HepG2 (cell line): ENCODE measurements at regions not wholly inside any gene's neighbourhood (a gene's known extent, or its start where the extent isn't known, plus 50 kb on each side); places are given as distances from the start of the nearest gene placed in this dataset.

ENCODE experiments used
- ATAC-seq: fragments of 200-7000 bp; cut with Tn5 transposase; 3 replicates; pipeline ENCODE4 v1.9.1; 2020; ENCODE audit warnings: mild to moderate bottlenecking, moderate library complexity
- BruUV-seq: library from RNA; stranded (reverse); fragments of 400-500 nt; replicated peaks from 2 replicates; lab custom pipeline; 2021; lab: Mats Ljungman, UMichigan
- CTCF ChIA-PET: fragments of 300-600 bp; formaldehyde crosslinking; extraction: SDS; loops from one replicate; lab custom pipeline; 2021; ENCODE audit warnings: low total read pairs, inconsistent platforms, low intra/inter-chr PET ratio; lab: Yijun Ruan, JAX
- POLR2A ChIA-PET: fragments of 350-600 bp; sonication (Branson Sonifier 250); formaldehyde crosslinking; loops from one replicate; lab custom pipeline; 2020; ENCODE audit warnings: antibody characterized with exemption, inconsistent platforms; lab: Yijun Ruan, JAX
- DNase-seq: peaks from one replicate; pipeline ENCODE4 v3.0.0-alpha.2; 2015; ENCODE audit warnings: low spot score
- FAIRE-seq: peaks from 3 replicates; lab custom pipeline; 2011; peaks lifted over from hg19 to GRCh38; lab: Jason Lieb, UNC
- H2AFZ ChIP-seq: one replicate; pipeline ENCODE4 v1.6.1; 2011; ENCODE audit warnings: low read length, inconsistent platforms
- H3K27ac ChIP-seq: fragments of 300-600 bp; 3 replicates; pipeline ENCODE4 v1.8.0; 2011; ENCODE audit warnings: mixed run types, mild to moderate bottlenecking, mixed read lengths, low read length, inconsistent platforms; ENCODE audit not compliant: insufficient read depth; ENCODE audit errors: extremely low read length
- H3K27me3 ChIP-seq, 2 experiments: fragments of 200-600 bp in 1 of 2; 2 replicates in 1 of 2; 3 replicates in 1 of 2; pipeline versions ENCODE4 v1.6.0 to v1.8.0; 2011; ENCODE audit warnings: low read length in 2 of 2, mild to moderate bottlenecking in 2 of 2, moderate library complexity in 2 of 2, inconsistent platforms in 1 of 2; ENCODE audit not compliant: insufficient read depth in 2 of 2, control insufficient read depth in 1 of 2
- H3K36me3 ChIP-seq, 2 experiments: fragments of 200-600 bp in 1 of 2; replicated peaks in 1 of 2; 2 replicates in 1 of 2; 3 replicates in 1 of 2; pipeline versions ENCODE4 v1.5.1 to v1.8.0; 2011; ENCODE audit warnings: low read length in 2 of 2, inconsistent platforms in 1 of 2; ENCODE audit not compliant: insufficient read depth in 2 of 2, control insufficient read depth in 1 of 2
- H3K4me1 ChIP-seq: 2 replicates; pipeline ENCODE4 v1.5.1; 2012; ENCODE audit warnings: low read length, inconsistent platforms; ENCODE audit not compliant: insufficient read depth
- H3K4me2 ChIP-seq: 2 replicates; pipeline ENCODE4 v1.6.0; 2011; ENCODE audit warnings: low read depth, low read length, inconsistent platforms
- H3K4me3 ChIP-seq, 3 experiments: fragments of 200-600 bp in 1 of 3; sonication (generic), shearing (Covaris generic) in 1 of 3; replicated peaks in 1 of 3; 2 replicates each; pipeline ENCODE4 v1.5.1; 2011 to 2016; ENCODE audit warnings: low read length in 3 of 3, inconsistent platforms in 2 of 3, low read depth in 2 of 3, mild to moderate bottlenecking in 2 of 3, control low read depth in 1 of 3, mixed read lengths in 1 of 3; ENCODE audit not compliant: insufficient read depth in 1 of 3
- H3K79me2 ChIP-seq: one replicate; pipeline ENCODE4 v1.6.1; 2011; ENCODE audit warnings: low read length, inconsistent platforms; ENCODE audit not compliant: insufficient read depth
- H3K9ac ChIP-seq: 2 replicates; pipeline ENCODE4 v1.6.0; 2011; ENCODE audit warnings: mild to moderate bottlenecking, low read depth, low read length, inconsistent platforms; ENCODE audit not compliant: insufficient read depth
- H3K9me3 ChIP-seq: 2 replicates; pipeline ENCODE4 v1.5.1; 2012; ENCODE audit warnings: mild to moderate bottlenecking, low read length
- H4K20me1 ChIP-seq: 2 replicates; pipeline ENCODE4 v1.6.0; 2011; ENCODE audit warnings: inconsistent platforms, mild to moderate bottlenecking, low read length, moderate library complexity; ENCODE audit not compliant: insufficient read depth
- ARID4A ChIP-seq: sonication (generic); formaldehyde crosslinking; IDR thresholded peaks from 2 replicates; pipeline ENCODE4 v1.5.0; 2020; ENCODE audit warnings: mild to moderate bottlenecking, missing genetic modification reagents, borderline replicate concordance
- CAMTA2 ChIP-seq: sonication (generic); formaldehyde crosslinking; IDR thresholded peaks from 2 replicates; pipeline ENCODE4 v1.4.0; 2020; ENCODE audit warnings: mild to moderate bottlenecking, missing genetic modification reagents, borderline replicate concordance
- DPF2 ChIP-seq: sonication (generic); formaldehyde crosslinking; IDR thresholded peaks from 2 replicates; pipeline ENCODE4 v1.4.0; 2020; ENCODE audit warnings: mild to moderate bottlenecking, low read depth, missing genetic modification reagents, borderline replicate concordance
- EED ChIP-seq: sonication (generic); formaldehyde crosslinking; IDR thresholded peaks from 2 replicates; pipeline ENCODE4 v1.5.0; 2020; ENCODE audit warnings: mild to moderate bottlenecking, missing genetic modification reagents
- PPARG ChIP-seq: conservative IDR thresholded peaks from 2 replicates; pipeline ENCODE4 v1.6.1; 2016; ENCODE audit warnings: missing biosample characterization, missing genetic modification reagents
- RAD21 ChIP-seq: fragments of 450-650 bp; formaldehyde crosslinking; IDR thresholded peaks from 2 replicates; pipeline ENCODE4 v1.5.0; 2020; ENCODE audit warnings: mild to moderate bottlenecking
- RBM39 ChIP-seq: fragments of 200-400 bp; formaldehyde crosslinking; IDR thresholded peaks from one replicate; pipeline ENCODE4 v1.6.1; 2018; ENCODE audit warnings: antibody characterized with exemption, mild to moderate bottlenecking, low read depth, low read length; ENCODE audit not compliant: poor library complexity, severe bottlenecking
- SPEN ChIP-seq: sonication (generic); formaldehyde crosslinking; IDR thresholded peaks from 2 replicates; pipeline ENCODE4 v1.5.1; 2020; ENCODE audit warnings: low read depth, mild to moderate bottlenecking, missing genetic modification reagents
- SRSF4 ChIP-seq: fragments of 200-400 bp; formaldehyde crosslinking; IDR thresholded peaks from one replicate; pipeline ENCODE4 v1.6.1; 2018; ENCODE audit warnings: mild to moderate bottlenecking, low read depth, low read length, moderate library complexity; ENCODE audit not compliant: poor library complexity, severe bottlenecking
- TARDBP ChIP-seq: sonication (generic); formaldehyde crosslinking; IDR thresholded peaks from 2 replicates; pipeline ENCODE4 v1.8.0; 2022; ENCODE audit warnings: mild to moderate bottlenecking, missing genetic modification reagents
- XRCC5 ChIP-seq: fragments of 200-400 bp; formaldehyde crosslinking; optimal IDR thresholded peaks from 2 replicates; pipeline ENCODE3; 2017; ENCODE audit warnings: mild to moderate bottlenecking, low read length
- ZNF33B ChIP-seq: sonication (generic); formaldehyde crosslinking; IDR thresholded peaks from 2 replicates; pipeline ENCODE4 v1.5.1; 2020; ENCODE audit warnings: mild to moderate bottlenecking, missing genetic modification reagents
- ZNF552 ChIP-seq: sonication (generic); formaldehyde crosslinking; IDR thresholded peaks from 2 replicates; pipeline ENCODE4 v1.9.0; 2022; ENCODE audit warnings: missing genetic modification reagents, mild to moderate bottlenecking, borderline replicate concordance
- ZNF644 ChIP-seq: IDR thresholded peaks from 2 replicates; pipeline ENCODE4 v1.6.1; 2016; ENCODE audit warnings: low read depth
- WGBS: methylation state at CpG from one replicate; pipeline ENCODE4 v1.1.6; 2017; ENCODE audit warnings: low lambda C conversion rate; 5-methylcytosine and 5-hydroxymethylcytosine counted together
- in situ Hi-C: cut with HindIII; loops from 2 replicates; pipeline ENCODE4 v1.10.0; 2017; ENCODE audit warnings: low pct_unique_long_range_greater_than_20kb; ENCODE audit not compliant: extremely low pct_ligation_motif_present
- intact Hi-C: fragments of 100-400 bp; cut with micrococcal nuclease; formaldehyde crosslinking; loops from one replicate; pipeline ENCODE4 v1.10.0; 2022; ENCODE audit not compliant: unreplicated experiment
- TF ChIP-seq, protein P1 (sequence below): IDR thresholded peaks from 2 replicates; pipeline ENCODE4 v1.6.1; 2016; ENCODE audit warnings: low read depth, control low read depth
- TF ChIP-seq, protein P2 (sequence below): IDR thresholded peaks from 2 replicates; pipeline ENCODE4 v1.6.1; 2016; ENCODE audit warnings: missing compliant biosample characterization, missing genetic modification reagents, borderline replicate concordance

GRCh38 chr2:41894563-41895333, 153.1 kb upstream of the PKDCC start (continued):
- TF ChIP-seq, protein P1, sequence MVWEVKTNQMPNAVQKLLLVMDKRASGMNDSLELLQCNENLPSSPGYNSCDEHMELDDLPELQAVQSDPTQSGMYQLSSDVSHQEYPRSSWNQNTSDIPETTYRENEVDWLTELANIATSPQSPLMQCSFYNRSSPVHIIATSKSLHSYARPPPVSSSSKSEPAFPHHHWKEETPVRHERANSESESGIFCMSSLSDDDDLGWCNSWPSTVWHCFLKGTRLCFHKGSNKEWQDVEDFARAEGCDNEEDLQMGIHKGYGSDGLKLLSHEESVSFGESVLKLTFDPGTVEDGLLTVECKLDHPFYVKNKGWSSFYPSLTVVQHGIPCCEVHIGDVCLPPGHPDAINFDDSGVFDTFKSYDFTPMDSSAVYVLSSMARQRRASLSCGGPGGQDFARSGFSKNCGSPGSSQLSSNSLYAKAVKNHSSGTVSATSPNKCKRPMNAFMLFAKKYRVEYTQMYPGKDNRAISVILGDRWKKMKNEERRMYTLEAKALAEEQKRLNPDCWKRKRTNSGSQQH: no peak; the same call in 1 of the 2 replicates
- TF ChIP-seq CAMTA2 (no peak), SRSF4 (no peak), ZNF552 (CRISPR knock-in tag) (no peak), RBM39 (no peak), ZNF33B (CRISPR knock-in tag) (no peak), ZNF644 (CRISPR knock-in tag) (no peak), RAD21 (no peak), XRCC5 (no peak)
- TF ChIP-seq, protein P2, sequence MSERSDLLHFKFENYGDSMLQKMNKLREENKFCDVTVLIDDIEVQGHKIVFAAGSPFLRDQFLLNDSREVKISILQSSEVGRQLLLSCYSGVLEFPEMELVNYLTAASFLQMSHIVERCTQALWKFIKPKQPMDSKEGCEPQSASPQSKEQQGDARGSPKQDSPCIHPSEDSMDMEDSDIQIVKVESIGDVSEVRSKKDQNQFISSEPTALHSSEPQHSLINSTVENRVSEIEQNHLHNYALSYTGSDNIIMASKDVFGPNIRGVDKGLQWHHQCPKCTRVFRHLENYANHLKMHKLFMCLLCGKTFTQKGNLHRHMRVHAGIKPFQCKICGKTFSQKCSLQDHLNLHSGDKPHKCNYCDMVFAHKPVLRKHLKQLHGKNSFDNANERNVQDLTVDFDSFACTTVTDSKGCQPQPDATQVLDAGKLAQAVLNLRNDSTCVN (CRISPR knock-in tag): no peak

GRCh38 chr2:41895334-41895664, 152.5 kb upstream of the PKDCC start:
- ChIA-PET POLR2A (interaction anchor here (1.5 to 2.0 kb wide), 2 partner anchors 152 to 158 kb away, joined by 3 to 18 read pairs; partner anchors contain the start of gene PKDCC), CTCF (no interaction called here)
- H3K4me1 ChIP-seq: peaks cover 25% of the 10 kb centered on the region
- no peak overlapping the region for H3K4me3 ChIP-seq
- no peak for FAIRE-seq
- WGBS: 8% methylated on average over 1 of the region's 1 CpG
- BruUV-seq: no TSS peak
- no peaks in the 10 kb centered on the region for H3K36me3 ChIP-seq
- no peak overlapping the region for H3K9ac ChIP-seq
- intact Hi-C loops (loop anchor here (2.0 kb wide), 1 partner anchor 54 kb away; no protein-coding TSS in a partner anchor), in situ Hi-C loops (no loop called here)
- H3K27me3 ChIP-seq: peaks cover 0 to 14% of the 10 kb centered on the region in 2 experiments; a peak in 3 of 5 replicates
- H3K27ac ChIP-seq: no peak overlapping the region
- H3K9me3 ChIP-seq: no peaks in the 10 kb centered on the region
- H3K79me2 ChIP-seq: no peaks in the 10 kb centered on the region
- H3K4me2 ChIP-seq: peak overlapping the region; percentile 47
- no peaks in the 10 kb centered on the region for H4K20me1 ChIP-seq
- no peak for DNase-seq
- no peak for ATAC-seq
- no peak overlapping the region for H2AFZ ChIP-seq
- TF ChIP-seq DPF2 (CRISPR knock-in tag): 0 out of 2 replicates have a peak, but pooled peaks have one; percentile 4
- TF ChIP-seq PPARG: no peak
- TF ChIP-seq EED (CRISPR knock-in tag): 0 out of 2 replicates have a peak, but pooled peaks have one; percentile 29
- 0 out of 2 replicates have a peak, but pooled peaks have one; percentile 36 for TF ChIP-seq SPEN
- 0 out of 2 replicates have a peak, but pooled peaks have one; percentile 9 for TF ChIP-seq ARID4A (CRISPR knock-in tag)
- TF ChIP-seq TARDBP (CRISPR knock-in tag): no peak
